GM12891 (cell line): ENCODE measurements at regions not wholly inside any gene's neighbourhood (a gene's known extent, or its start where the extent isn't known, plus 50 kb on each side); places are given as distances from the start of the nearest gene placed in this dataset.

ENCODE experiments used
- DNase-seq: peaks from one replicate; pipeline ENCODE4 v3.0.0; 2011; ENCODE audit warnings: low spot score; ENCODE audit not compliant: insufficient read length
- FAIRE-seq: peaks from 2 replicates; lab custom pipeline; 2011; peaks lifted over from hg19 to GRCh38; lab: Jason Lieb, UNC
- PAX5 ChIP-seq: IDR thresholded peaks from 2 replicates; pipeline ENCODE4 v1.6.1; 2011; ENCODE audit warnings: low read length, moderate library complexity, mild to moderate bottlenecking; ENCODE audit not compliant: insufficient read depth, severe bottlenecking
- POLR2A ChIP-seq: IDR thresholded peaks from 2 replicates; pipeline ENCODE4 v1.6.1; 2011; ENCODE audit warnings: low read depth, low read length, control low read depth
- POLR2AphosphoS5 ChIP-seq: IDR thresholded peaks from 2 replicates; pipeline ENCODE4 v1.6.1; 2011; ENCODE audit warnings: low read depth, low read length, control low read depth
- POU2F2 ChIP-seq: IDR thresholded peaks from 2 replicates; pipeline ENCODE4 v1.6.1; 2011; ENCODE audit warnings: low read depth, mild to moderate bottlenecking, control low read depth, low read length, moderate library complexity
- SPI1 ChIP-seq: IDR thresholded peaks from 2 replicates; pipeline ENCODE4 v1.6.1; 2011; ENCODE audit warnings: low read depth, low read length, control low read depth
- TAF1 ChIP-seq: IDR thresholded peaks from 2 replicates; pipeline ENCODE4 v1.6.1; 2011; ENCODE audit warnings: low read depth, low read length, control low read depth

DNA sequence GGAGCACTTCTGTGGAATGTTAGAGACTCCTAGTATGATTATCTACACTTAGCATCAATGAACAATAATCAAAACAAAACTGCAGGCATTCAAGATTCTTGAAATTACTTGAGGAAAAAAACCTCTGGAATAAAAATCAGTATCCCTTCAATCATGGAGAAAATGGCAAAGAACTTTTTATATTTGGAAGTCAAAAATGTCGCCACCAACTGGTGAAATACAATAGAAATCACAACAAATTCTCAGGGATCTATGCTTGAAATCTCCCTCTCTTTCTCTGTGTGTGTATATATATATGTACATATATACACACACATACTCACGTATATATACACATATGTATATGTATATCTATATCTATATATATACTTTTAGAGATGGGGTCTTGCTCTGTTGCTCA is 378.9 kb upstream of the ALCAM start:
- no peak for TF ChIP-seq TAF1
- no peak for TF ChIP-seq POLR2AphosphoS5
- TF ChIP-seq PAX5, result no peak
- TF ChIP-seq POLR2A, result no peak
- no peak for TF ChIP-seq POU2F2
- no peak for TF ChIP-seq SPI1
- FAIRE-seq, result no peak
- DNase-seq, result no peak

DNA sequence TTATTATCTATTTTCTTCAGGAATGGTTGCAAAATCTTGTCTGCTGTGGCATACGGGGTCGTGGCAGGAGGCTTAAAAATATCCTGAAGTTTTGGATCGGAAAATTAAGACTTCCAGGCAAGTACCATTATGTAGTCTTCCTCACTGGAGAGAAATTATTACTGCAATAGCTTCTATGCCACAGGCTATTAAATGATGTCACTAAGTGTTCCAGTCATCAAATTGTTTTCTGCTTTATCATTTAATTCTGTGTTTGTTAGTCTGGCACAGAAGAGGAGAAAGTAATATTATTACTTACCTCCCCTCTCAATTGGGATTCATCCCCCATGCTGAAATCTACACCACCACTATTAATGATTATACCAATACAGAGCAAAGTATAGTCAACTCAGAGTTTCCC is 378.2 kb upstream of the ALCAM start:
- DNase-seq (no peak), FAIRE-seq (no peak)
- TF ChIP-seq POLR2AphosphoS5, result no peak
- no peak for TF ChIP-seq POU2F2
- TF ChIP-seq TAF1, result no peak
- no peak for TF ChIP-seq POLR2A
- TF ChIP-seq PAX5, result no peak
- no peak for TF ChIP-seq SPI1

DNA sequence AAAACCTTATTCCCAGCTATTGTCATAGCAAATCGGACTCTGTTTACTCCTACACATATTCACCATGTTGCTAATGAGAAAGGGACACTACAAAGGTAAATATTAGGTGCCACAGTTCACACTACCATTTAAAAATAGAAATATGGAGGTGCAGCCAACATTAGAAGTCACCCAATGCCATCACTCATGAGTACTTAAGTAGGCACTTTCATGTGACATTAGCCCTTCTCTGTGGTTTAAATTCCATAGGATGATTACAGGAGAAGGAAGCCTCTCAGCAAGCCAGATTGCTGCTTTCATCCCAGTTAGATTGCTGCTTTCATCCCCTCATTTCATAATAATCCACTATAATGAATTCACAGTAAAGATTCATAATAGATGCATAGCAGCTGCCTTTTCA is 376.8 kb upstream of the ALCAM start:
- DNase-seq (no peak), FAIRE-seq (no peak)
- TF ChIP-seq POLR2AphosphoS5 (no peak), SPI1 (no peak), POLR2A (no peak), POU2F2 (no peak), TAF1 (no peak), PAX5 (no peak)

DNA sequence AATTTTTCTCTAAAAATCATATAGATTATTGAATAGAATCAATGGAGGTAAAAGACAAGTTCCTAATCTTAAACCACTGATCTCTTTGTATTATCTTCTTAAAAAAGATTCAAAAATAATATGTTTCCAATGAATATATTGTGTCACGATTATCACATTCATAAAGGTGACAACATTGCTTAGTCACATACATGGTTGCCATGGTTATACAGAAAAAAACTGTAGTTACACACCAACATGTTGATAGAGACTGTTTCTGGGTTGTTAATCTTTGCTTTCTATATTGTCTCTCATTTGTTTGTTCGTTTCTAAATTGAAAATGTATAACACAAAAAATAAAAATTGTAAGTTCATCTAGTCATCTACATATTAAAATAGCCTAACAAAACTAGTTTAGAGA is 376.0 kb upstream of the ALCAM start:
- TF ChIP-seq TAF1 (no peak), POLR2AphosphoS5 (no peak), SPI1 (no peak), POU2F2 (no peak), POLR2A (no peak), PAX5 (no peak)
- no peak for FAIRE-seq
- no peak for DNase-seq

DNA sequence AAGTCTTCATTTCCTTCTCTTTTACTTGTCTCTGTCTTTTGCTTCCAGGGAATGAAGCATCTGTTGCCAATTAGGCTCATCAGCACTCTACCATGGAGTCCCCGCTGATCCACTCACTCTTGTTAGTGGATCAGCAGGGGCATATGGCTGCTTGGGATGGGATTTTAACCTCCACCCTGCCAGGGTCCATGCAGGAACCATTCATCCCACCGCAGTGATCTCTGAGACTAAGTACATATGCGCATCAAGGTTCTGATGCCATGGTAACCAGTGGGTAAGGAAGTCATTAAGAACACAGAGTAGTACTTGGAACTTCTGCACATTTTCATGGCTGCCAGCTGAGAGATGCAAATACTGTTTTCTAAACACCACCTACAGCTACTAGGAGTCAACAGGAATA is 374.0 kb upstream of the ALCAM start:
- TF ChIP-seq TAF1 (no peak), POLR2A (no peak), SPI1 (no peak), POU2F2 (no peak), PAX5 (no peak), POLR2AphosphoS5 (no peak)
- DNase-seq (no peak), FAIRE-seq (no peak)

DNA sequence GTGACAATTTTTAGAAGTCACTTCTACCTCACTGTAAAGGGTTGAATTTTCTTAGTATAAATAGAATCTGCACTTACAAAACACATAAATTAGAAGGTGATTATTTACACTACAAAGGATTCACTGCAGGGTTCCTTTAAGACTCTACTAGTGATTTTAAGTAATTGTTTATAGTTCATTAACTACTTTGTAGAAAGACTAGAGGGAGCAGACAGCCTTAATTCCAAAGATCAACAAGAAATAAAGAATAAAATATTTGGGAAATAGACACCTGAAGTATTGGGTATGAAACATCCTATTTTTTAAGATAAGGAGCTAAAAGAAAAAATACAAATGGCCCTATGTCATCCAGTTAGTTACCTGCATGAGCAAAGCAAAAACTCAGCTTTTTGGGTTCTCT is 360.5 kb upstream of the ALCAM start:
- TF ChIP-seq POLR2AphosphoS5 (no peak), POU2F2 (no peak), PAX5 (no peak), POLR2A (no peak), TAF1 (no peak), SPI1 (no peak)
- FAIRE-seq (no peak), DNase-seq (no peak)

DNA sequence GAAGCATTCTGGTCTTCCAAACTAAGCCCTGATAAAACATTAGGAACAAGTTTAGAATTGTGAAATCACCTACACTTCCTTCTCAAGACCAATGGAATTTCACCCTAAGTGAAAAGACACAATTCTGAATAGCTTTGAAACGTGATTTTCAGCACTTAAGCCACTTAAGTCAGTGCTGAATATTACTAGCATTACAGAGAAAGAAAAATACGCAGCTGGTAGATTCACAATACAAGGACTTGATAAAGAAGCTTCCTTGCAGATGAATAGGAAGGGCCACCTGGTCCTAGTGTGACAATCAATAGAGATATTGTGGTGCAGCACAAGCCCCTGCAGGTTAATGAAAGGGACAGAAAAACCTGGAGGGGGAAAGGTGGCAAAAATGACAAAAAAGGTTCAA is 353.1 kb upstream of the ALCAM start:
- FAIRE-seq, result no peak
- no peak for TF ChIP-seq SPI1
- no peak for TF ChIP-seq PAX5
- no peak for TF ChIP-seq POLR2A
- no peak for TF ChIP-seq TAF1
- no peak for TF ChIP-seq POLR2AphosphoS5
- TF ChIP-seq POU2F2, result no peak

DNA sequence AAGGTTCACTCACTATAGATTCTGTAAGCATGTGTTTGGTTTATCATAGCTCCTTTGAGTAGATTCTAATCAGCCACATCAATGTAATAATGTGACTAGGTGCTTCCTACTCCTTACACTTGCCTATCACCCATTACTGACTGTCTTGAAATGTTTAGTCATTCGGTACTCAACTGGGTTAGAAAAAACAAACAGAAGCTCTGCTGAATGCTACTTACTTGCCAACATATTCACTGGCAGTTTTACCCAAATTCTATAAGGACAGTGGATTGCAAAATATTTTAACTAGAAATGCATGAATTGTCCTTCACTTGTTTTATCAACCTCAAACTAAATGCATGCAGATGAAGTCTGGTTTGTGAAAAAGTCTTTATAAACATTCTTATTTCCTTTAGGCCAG is 352.1 kb upstream of the ALCAM start:
- FAIRE-seq, result no peak
- no peak for TF ChIP-seq POLR2A
- TF ChIP-seq SPI1, result no peak
- no peak for TF ChIP-seq POU2F2
- no peak for TF ChIP-seq TAF1
- TF ChIP-seq PAX5, result no peak
- no peak for TF ChIP-seq POLR2AphosphoS5
- DNase-seq, result no peak

More for the DNA sequence above, 353.1 kb upstream of the ALCAM start:
- no peak for DNase-seq

DNA sequence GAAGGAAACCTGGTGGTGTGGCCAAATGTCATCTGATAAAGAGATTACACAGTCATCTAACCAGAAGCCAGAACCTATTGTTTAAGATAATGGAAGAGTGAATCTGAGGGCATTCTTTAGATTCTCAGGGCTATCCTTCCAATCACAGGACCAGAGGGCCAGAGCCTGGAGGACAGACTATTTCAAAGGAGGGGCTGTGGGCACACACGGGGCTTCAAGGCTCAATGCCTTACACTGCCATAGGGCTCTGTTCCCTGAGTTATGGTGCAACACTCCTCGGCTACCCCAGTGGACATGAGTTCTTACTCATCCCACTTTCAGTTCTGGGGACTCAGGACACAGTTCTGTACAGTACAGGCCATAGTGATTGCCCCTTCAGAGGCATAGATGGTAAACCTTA is 343.9 kb upstream of the ALCAM start:
- no peak for FAIRE-seq
- no peak for DNase-seq
- TF ChIP-seq PAX5 (no peak), POLR2A (no peak), TAF1 (no peak), SPI1 (no peak), POU2F2 (no peak), POLR2AphosphoS5 (no peak)

DNA sequence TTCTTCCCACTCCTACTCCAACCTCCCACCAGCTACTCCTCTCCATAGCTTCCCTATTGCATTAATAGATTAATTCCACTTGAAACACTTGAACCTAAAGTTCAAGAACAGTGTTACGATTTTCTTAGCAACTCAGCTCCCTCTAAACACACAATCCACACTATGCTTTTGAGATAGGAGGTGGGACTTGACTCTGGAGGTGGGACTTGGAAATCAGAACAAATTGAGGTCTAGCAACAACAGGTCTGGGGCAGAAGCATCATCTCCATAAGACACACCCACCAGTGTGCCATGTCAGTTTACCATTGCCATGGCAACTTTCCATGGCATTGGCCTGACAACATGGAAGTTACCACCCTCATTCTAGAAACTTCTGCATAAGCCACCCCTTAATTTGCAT is 336.5 kb upstream of the ALCAM start:
- no peak for FAIRE-seq
- no peak for DNase-seq
- no peak for TF ChIP-seq SPI1
- no peak for TF ChIP-seq PAX5
- no peak for TF ChIP-seq POLR2AphosphoS5
- TF ChIP-seq POLR2A, result no peak
- TF ChIP-seq POU2F2, result no peak
- no peak for TF ChIP-seq TAF1

DNA sequence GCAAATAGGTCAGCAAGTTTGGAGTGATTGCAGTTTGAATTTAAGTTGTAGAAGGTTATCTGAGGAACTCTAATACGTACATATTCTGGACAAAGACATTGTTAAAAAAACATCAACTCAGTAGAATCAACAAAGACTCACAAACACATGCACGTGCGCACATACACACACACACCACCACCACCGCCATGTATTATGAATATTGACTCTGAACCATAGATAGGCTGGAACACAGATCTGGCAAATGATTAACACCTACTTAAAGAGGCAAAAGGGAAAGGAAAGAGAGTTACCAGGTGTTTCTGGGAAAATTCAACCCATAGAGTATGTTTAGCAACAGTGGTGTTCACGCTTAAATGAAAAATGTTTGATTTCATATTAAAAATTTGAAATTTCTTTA is 334.2 kb upstream of the ALCAM start:
- DNase-seq, result no peak
- TF ChIP-seq POLR2AphosphoS5 (no peak), TAF1 (no peak), POU2F2 (no peak), SPI1 (no peak)
- no peak for FAIRE-seq
